ENCODE measurements at regions not wholly inside any gene's neighbourhood (a gene's known extent, or its start where the extent isn't known, plus 50 kb on each side); places are given as distances from the start of the nearest gene placed in this dataset.
"Not testable (repeated sequence)": the region's sequence is repeated elsewhere in the genome, so short reads cannot be mapped to it uniquely, and the experiment has no call there.

DNA sequence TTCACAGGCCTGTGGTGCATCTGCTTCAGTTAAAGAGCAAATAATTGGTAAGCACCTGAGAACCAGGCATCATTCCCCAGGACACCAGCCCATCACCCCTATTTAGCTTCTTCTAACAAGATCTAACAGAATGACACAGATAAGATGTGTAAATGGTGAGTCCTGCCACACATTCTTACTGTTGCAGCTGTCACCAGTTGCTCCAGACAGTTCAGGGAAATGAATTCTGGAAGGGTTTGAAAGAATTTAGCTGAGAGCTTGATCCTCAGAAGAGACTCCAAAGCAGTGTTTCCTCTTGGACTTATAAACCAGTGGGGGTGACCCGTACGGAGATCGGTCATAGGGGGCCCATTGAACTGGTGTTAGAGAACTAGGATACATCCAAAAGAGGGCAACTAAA, 238.0 kb downstream of the MEX3B start:
- no peak for DNase-seq
- in situ Hi-C loops (cut with HindIII; ENCODE audit: low pct_ligation_motif_present, low pct_unique_long_range_greater_than_20kb, low sequenced_read_pairs): no loop called here

DNA sequence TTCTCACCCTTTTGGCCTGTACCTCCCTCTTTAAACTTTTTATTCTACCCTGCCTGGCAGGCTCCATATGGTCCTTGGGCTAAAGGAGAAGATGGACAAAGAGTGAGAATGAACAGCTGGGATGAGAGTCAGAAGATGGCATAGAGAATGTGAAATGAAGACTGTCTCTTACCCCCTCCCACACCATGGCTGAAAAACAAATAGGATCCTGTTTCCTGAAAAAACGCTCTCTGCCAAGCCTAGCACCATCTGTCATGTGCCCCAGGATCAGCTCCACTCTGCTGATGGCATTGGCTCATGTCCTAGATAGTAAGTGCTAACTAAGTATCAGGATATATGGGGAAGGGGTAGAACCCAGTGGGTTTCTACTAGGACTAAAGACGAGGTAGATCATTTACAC, 238.6 kb downstream of the MEX3B start:
- no peak for DNase-seq

DNA sequence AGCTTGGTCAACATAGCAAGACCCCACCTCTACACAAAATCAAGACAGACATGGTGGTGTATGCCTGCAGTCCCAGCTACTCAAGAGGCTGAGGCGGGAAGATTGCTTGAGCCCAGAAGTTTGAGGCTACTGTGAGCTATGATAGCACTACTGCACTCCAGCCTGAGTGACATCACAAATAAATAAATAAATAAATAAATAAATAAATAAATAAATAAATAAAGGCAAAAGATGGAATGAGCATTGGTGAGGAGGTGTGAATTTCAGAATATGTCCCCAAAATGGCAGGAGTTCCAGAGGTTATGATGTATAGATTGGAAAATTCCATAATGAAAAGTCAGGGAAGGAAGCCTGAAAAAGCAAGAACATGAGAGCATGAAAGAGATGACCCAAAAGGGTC, 249.9 kb downstream of the MEX3B start:
- in situ Hi-C loops (cut with HindIII; ENCODE audit: low pct_ligation_motif_present, low pct_unique_long_range_greater_than_20kb, low sequenced_read_pairs): no loop called here
- DNase-seq: no peak

More for the DNA sequence above, 238.6 kb downstream of the MEX3B start:
- in situ Hi-C loops (cut with HindIII; ENCODE audit: low pct_ligation_motif_present, low pct_unique_long_range_greater_than_20kb, low sequenced_read_pairs): no loop called here

- in situ Hi-C loops (cut with HindIII; ENCODE audit: low pct_ligation_motif_present, low pct_unique_long_range_greater_than_20kb, low sequenced_read_pairs): no loop called here
Measured at GRCh38 chr15:81792646-81793045, 253.2 kb downstream of the MEX3B start.

DNA sequence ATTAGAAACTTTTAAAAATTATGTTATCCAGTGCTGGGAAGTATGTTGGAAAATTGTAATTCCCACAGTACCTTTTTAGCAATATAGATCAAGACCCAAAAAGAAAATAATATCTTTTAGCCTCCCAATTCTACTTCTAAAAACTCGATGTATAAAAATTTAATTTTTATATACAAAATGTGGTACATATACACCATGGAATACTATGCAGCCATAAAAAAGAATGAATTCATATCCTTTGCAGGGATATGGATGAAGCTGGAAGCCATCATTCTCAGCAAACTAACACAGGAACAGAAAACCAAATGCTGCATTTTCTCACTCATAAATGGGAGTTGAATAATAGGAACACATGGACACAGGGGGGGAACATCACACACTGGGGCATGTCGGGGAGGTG, 254.5 kb downstream of the MEX3B start:
- DNase-seq; in situ Hi-C loops (cut with HindIII; ENCODE audit: low pct_ligation_motif_present, low pct_unique_long_range_greater_than_20kb, low sequenced_read_pairs): not testable (repeated sequence)

More at GRCh38 chr15:81792646-81793045, 253.2 kb downstream of the MEX3B start:
- DNase-seq: no peak

GRCh38 chr15:81789403-81789802, 256.4 kb downstream of the MEX3B start:
- DNase-seq: no peak
- in situ Hi-C loops (cut with HindIII; ENCODE audit: low pct_ligation_motif_present, low pct_unique_long_range_greater_than_20kb, low sequenced_read_pairs): no loop called here

- in situ Hi-C loops (cut with HindIII; ENCODE audit: low pct_ligation_motif_present, low pct_unique_long_range_greater_than_20kb, low sequenced_read_pairs): no loop called here
- no peak for DNase-seq
Measured at GRCh38 chr15:81786776-81787175, 259.0 kb downstream of the MEX3B start.

- DNase-seq: no peak
- in situ Hi-C loops (cut with HindIII; ENCODE audit: low pct_ligation_motif_present, low pct_unique_long_range_greater_than_20kb, low sequenced_read_pairs): no loop called here
Measured at GRCh38 chr15:81785679-81786078, 260.1 kb downstream of the MEX3B start.

DNA sequence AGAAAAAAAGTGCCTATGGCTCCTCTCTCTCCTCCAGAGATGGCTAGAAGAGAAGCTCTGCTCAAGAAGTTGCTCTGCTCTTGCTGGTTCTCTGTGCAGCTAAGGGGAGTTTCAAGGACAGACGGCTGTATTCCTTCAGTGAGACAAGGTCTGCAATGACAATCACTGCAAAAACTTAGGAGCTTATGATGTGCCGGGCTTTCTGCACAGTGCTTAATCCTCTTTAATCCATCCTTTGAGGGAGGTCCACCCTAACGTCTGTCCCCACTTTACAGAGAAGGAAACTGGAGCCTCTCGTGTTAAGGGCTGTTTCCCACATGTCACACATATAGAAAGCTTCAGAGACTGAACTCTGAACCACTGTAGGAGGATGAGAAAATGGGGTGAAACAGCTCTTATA, 260.6 kb downstream of the MEX3B start:
- DNase-seq: no peak
- in situ Hi-C loops (cut with HindIII; ENCODE audit: low pct_ligation_motif_present, low pct_unique_long_range_greater_than_20kb, low sequenced_read_pairs): no loop called here

GRCh38 chr15:81784751-81785150, 261.1 kb downstream of the MEX3B start:
- in situ Hi-C loops (cut with HindIII; ENCODE audit: low pct_ligation_motif_present, low pct_unique_long_range_greater_than_20kb, low sequenced_read_pairs): no loop called here
- DNase-seq: no peak

DNA sequence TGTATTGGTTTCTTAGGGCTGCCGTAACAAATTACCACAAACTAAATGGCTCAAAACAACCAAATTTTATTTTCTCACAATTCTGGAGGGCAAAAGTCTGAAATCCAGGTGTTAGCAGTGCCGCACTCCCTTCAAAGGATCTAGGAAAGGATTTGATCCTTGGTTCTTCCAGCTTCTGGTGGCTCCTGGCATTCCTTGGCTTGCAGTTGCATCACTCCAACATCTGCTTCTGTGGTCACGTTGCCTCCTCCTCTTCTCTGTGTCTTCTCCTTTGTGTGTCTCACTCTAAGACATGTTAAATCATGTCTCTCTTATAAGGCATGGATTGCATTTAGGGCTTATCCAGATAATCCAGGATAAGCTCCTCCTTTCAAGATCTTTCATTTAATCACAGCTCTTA, 262.2 kb downstream of the MEX3B start:
- no peak for DNase-seq
- in situ Hi-C loops (cut with HindIII; ENCODE audit: low pct_ligation_motif_present, low pct_unique_long_range_greater_than_20kb, low sequenced_read_pairs): no loop called here

- in situ Hi-C loops (cut with HindIII; ENCODE audit: low pct_ligation_motif_present, low pct_unique_long_range_greater_than_20kb, low sequenced_read_pairs): no loop called here
- no peak for DNase-seq
Measured at GRCh38 chr15:81783076-81783475, 262.7 kb downstream of the MEX3B start.

GRCh38 chr15:81781395-81781794, 264.4 kb downstream of the MEX3B start:
- no peak for DNase-seq
- in situ Hi-C loops (cut with HindIII; ENCODE audit: low pct_ligation_motif_present, low pct_unique_long_range_greater_than_20kb, low sequenced_read_pairs): no loop called here

GRCh38 chr15:81780966-81781365, 264.9 kb downstream of the MEX3B start:
- no peak for DNase-seq
- in situ Hi-C loops (cut with HindIII; ENCODE audit: low pct_ligation_motif_present, low pct_unique_long_range_greater_than_20kb, low sequenced_read_pairs): no loop called here

GRCh38 chr15:81779181-81779580, 266.6 kb downstream of the MEX3B start:
- no peak for DNase-seq
- in situ Hi-C loops (cut with HindIII; ENCODE audit: low pct_ligation_motif_present, low pct_unique_long_range_greater_than_20kb, low sequenced_read_pairs): no loop called here

- in situ Hi-C loops (cut with HindIII; ENCODE audit: low pct_ligation_motif_present, low pct_unique_long_range_greater_than_20kb, low sequenced_read_pairs): no loop called here
- no peak for DNase-seq
Measured at GRCh38 chr15:81777546-81777945, 268.3 kb downstream of the MEX3B start.

- no peak for DNase-seq
- in situ Hi-C loops (cut with HindIII; ENCODE audit: low pct_ligation_motif_present, low pct_unique_long_range_greater_than_20kb, low sequenced_read_pairs): no loop called here
Measured at GRCh38 chr15:81776976-81777375, 268.8 kb downstream of the MEX3B start.

- in situ Hi-C loops (cut with HindIII; ENCODE audit: low pct_ligation_motif_present, low pct_unique_long_range_greater_than_20kb, low sequenced_read_pairs); DNase-seq: not testable (repeated sequence)
Measured at GRCh38 chr15:81775779-81776178, 270.0 kb downstream of the MEX3B start.

GRCh38 chr15:81774309-81774708, 271.5 kb downstream of the MEX3B start:
- in situ Hi-C loops (cut with HindIII; ENCODE audit: low pct_ligation_motif_present, low pct_unique_long_range_greater_than_20kb, low sequenced_read_pairs): no loop called here
- no peak for DNase-seq

- no peak for DNase-seq
- in situ Hi-C loops (cut with HindIII; ENCODE audit: low pct_ligation_motif_present, low pct_unique_long_range_greater_than_20kb, low sequenced_read_pairs): no loop called here
Measured at GRCh38 chr15:81768773-81769172, 277.0 kb downstream of the MEX3B start.

- in situ Hi-C loops (cut with HindIII; ENCODE audit: low pct_ligation_motif_present, low pct_unique_long_range_greater_than_20kb, low sequenced_read_pairs): no loop called here
- DNase-seq: no peak
Measured at GRCh38 chr15:81766829-81767475, 278.9 kb downstream of the MEX3B start.

Measured in ACHN (cell line).